GM19240 (cell line): ENCODE measurements at regions not wholly inside any gene's neighbourhood (a gene's known extent, or its start where the extent isn't known, plus 50 kb on each side); places are given as distances from the start of the nearest gene placed in this dataset.
"Not testable (repeated sequence)": the region's sequence is repeated elsewhere in the genome, so short reads cannot be mapped to it uniquely, and the experiment has no call there.

Experiments used
- DNase-seq: peaks from one replicate; pipeline ENCODE4 v3.0.0; 2011; ENCODE audit warnings: low spot score; ENCODE audit not compliant: insufficient read length

- DNase-seq: no peak
Measured at GRCh38 chr3:71944482-71945065, 159.6 kb upstream of the PROK2 start.

DNA sequence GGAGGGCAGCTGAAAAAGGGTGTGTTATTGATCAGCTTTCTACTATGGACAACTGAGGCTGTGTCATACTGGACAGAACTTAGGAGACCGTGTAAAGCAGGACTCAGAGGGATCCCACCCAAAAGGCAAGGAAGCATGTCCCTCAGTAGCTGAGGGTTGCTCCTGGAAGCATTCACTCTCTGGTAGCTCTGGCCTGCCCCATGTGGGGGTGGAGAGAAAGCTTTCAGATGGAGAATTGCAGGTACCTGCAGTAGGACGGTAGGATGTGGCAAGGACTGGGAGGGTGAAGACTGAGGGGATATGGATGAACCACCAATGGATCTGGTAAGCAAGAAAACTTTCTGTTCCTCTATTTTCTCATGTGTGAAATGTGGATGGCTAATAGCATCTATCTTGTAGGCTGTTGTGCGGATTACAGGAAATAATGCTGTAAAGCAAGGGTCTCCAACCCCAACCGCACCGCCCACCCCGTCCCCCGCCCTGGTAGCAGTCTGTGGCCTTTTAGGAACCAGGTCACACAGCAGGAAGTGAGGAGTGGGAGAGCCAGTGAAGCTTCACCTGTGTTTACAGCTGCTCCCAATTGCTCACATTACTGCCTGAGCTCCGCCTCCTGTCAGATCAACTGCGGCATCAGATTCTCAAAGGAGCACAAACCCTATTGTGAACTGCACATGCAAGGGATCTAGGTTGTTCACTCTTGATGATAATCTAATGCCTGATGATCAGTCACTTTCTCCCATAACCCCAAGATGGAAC, 157.7 kb upstream of the PROK2 start:
- DNase-seq: no peak

DNA sequence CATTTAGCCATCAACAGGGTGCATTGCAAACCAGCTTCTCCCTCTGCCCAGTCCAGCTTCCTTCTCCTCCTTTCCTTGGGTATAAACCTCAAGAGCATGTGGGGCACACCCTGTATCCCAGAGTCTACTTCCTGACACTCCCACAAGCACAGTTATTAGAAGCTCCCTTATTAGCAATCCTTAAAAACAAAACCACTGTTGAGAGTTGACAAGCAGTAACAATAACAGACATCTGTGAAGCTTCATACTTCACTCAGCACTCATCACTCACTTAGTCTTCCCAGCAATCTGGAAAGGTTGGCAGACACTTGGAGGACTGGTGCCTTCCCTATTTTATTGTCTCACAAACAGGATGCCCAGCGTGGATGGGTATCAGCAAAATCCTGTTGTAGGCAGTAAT, 155.5 kb upstream of the PROK2 start:
- DNase-seq: no peak

DNA sequence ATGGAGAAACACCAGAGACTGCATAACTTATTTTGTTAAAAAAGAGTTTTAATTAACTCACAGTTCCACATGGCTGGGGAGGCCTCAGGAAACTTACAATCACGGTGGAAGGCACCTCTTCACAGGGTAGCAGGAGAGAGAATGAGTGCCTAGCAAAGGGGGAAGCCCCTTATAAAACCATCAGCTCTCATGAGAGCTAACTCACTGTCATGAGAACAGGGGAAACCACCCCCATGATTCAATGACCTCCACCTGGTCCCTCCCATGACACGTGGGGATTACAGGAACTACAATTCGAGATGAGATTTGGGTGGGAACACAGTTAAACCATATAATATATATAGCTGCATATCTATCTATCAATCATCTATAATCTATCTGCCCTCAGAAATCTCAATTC, 153.1 kb upstream of the PROK2 start:
- DNase-seq: not testable (repeated sequence)

DNA sequence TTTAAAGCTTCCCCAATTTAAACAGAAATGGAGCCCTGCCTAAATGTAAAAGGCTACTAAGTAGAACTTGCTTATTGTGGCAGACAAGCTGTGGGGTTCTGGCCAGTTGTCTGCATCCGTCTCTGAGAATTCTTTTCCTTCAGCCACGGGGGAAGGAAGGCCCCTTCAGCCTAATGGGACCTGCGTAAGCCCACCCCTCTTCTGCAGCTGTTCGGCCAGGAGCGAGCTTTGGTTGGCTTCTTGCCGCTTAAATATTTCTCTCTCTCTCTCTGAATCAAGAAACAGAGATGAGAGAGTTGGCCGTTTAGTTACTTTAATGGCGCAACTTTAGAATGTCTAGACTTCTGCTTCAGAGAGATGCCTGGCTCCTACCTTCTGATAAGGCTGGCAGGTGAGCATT, 151.7 kb upstream of the PROK2 start:
- DNase-seq: no peak

GRCh38 chr3:71934520-71935270, 149.7 kb upstream of the PROK2 start:
- DNase-seq: no peak

- no peak for DNase-seq
Measured at GRCh38 chr3:71931922-71932321, 147.0 kb upstream of the PROK2 start.

GRCh38 chr3:71930056-71930991, 145.4 kb upstream of the PROK2 start:
- peak; percentile 61 for DNase-seq

- DNase-seq: no peak
Measured at GRCh38 chr3:71928212-71928611, 143.3 kb upstream of the PROK2 start.

DNA sequence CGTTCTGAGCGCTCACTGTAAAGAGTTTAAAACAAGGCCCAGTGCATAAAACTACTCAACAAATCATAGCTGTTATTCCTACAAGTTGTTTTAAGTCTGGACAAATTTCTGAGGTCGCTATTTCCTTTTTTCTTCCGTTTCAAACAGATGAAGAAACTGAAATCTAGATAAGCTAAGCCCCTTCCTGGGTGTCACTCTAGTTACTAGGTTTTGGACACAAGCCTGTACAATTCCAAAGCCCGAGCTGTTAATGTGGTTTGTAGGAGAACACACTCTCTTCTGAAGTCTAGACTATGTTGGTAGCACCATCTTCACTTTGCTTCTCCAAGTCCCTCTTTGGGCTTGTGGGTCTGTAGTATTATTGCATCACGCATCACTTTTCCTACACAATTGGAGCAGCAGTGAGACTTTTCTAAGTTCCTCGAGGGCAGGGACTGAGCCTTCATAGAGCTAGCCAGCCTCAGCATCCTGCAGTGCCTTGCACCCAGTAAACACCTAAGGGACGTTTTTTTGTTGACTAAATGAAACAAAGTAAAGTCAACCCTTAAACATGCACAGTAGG, 142.6 kb upstream of the PROK2 start:
- no peak for DNase-seq

DNA sequence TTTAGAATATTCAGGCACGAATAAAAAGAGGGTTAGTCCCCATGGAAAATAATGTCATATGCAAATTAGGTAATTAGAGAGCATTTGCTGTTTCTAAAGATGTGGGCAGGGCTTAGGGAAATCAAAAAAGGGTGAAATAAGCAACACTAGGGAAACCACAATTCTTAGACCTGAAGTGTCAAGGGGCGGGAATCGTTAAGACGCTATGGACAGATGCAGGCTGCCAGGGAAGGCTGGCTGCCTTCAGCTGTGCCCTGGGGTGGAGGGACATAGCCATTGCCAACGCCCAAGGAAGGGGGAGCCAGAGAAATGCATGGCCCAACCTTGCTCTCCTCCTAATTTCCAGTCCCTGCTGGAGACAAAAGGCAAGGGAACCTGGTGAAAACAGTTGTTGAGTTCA, 141.7 kb upstream of the PROK2 start:
- DNase-seq: no peak

- peak; percentile 48 for DNase-seq
Measured at GRCh38 chr3:71926262-71926600, 141.3 kb upstream of the PROK2 start.

- not testable (repeated sequence) for DNase-seq
Measured at GRCh38 chr3:71925511-71926261, 140.7 kb upstream of the PROK2 start.

GRCh38 chr3:71924721-71925120, 139.8 kb upstream of the PROK2 start:
- DNase-seq: no peak

- DNase-seq: no peak
Measured at GRCh38 chr3:71921036-71921435, 136.1 kb upstream of the PROK2 start.

GRCh38 chr3:71919572-71919971, 134.6 kb upstream of the PROK2 start:
- DNase-seq: no peak

GRCh38 chr3:71917545-71917944, 132.6 kb upstream of the PROK2 start:
- DNase-seq: no peak

DNA sequence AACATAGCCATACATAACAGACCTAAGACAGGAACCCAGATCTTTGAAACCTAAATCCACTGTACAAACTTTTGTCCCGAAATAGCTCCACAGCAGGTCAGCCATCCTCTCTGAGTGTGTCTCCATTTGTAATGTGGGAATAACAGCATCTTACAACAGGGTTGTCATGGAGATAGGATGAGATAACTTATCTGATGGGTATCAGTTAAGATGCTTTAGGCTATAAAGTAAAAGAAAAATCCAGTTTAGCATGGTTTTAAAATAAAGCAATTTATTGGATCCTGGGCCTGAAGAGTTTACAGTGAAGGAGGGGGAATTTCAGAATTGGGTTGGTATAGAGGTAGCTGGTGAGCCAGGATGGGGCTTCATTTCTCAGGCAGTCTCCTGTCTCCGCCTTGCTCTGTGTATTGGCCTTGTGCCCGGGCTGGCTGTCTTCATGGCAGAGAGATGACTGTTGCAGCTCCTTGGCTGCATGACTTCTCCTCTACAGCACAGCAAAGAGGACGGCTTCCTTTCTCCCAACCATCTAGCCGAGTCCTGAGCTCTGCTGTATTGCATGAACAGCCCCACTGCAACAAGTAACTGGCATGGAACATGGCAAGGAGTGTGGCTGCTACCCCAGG, 131.9 kb upstream of the PROK2 start:
- DNase-seq: no peak

DNA sequence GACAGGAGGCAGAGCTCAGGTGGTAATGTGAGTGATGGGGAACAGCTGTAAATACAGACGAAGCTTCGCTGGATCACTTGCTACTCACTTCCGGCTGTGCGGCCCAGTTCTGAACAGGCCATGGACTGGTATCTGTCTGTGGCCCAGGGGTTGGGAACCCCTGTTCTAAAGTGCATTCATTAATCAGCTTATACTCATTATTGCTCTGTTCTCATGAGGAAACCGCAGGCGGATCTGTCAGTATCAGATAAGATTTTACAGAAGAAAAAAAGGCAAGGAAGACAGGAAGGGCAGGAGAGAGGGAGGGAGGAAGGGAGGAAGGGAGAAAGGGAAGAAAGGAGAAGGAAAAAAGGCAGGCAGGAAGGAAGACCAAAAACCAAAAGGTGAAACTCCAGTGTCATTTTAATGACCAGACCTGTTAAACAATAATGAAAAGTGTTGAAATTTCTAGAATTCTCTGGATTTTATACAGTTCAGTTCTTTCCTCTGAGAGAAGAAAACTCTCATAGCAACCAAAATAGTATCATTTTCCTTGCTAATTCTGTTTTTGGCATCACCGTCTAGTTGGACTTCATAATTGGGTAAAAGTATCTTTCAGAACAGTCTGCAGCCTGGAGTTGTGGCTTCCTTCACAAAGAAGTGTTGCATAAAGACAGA, 128.0 kb upstream of the PROK2 start:
- no peak for DNase-seq

GRCh38 chr3:71910108-71910507, 125.2 kb upstream of the PROK2 start:
- DNase-seq: no peak
